ENCODE measurements at regions not wholly inside any gene's neighbourhood (a gene's known extent, or its start where the extent isn't known, plus 50 kb on each side); places are given as distances from the start of the nearest gene placed in this dataset.

- intact Hi-C loops (cut with DNase I): no loop called here
- no peak for TF ChIP-seq CTCF (IDR thresholded peaks at IDR 0.05)
- DNase-seq (no peak), FAIRE-seq (no peak), ATAC-seq (no peak)
- 75 to 88% methylated on average over 5 of the region's 5 CpGs for WGBS, 2 donors
- H3K4me1 ChIP-seq: no peaks in the 10 kb centered on the region
- no peaks in the 10 kb centered on the region for H3K27me3 ChIP-seq
- no peak overlapping the region for H3K4me3 ChIP-seq
- H3K27ac ChIP-seq: no peak overlapping the region
- no peaks in the 10 kb centered on the region for H3K36me3 ChIP-seq
- no peaks in the 10 kb centered on the region for H3K9me3 ChIP-seq
These were observed 121.7 kb upstream of the CPSF6 start for GRCh38 chr12:69117566-69118266.

GRCh38 chr12:69118516-69118915 is 120.9 kb upstream of the CPSF6 start:
- no peak for TF ChIP-seq CTCF (IDR thresholded peaks at IDR 0.05)
- no peak for DNase-seq
- FAIRE-seq: no peak
- H3K4me3 ChIP-seq: no peak overlapping the region
- ATAC-seq: no peak
- intact Hi-C loops (cut with DNase I): no loop called here
- WGBS, 2 donors: 64 to 79% methylated on average over 2 of the region's 2 CpGs
- H3K36me3 ChIP-seq: no peaks in the 10 kb centered on the region
- H3K27me3 ChIP-seq: no peaks in the 10 kb centered on the region
- H3K9me3 ChIP-seq: no peaks in the 10 kb centered on the region
- peaks cover 0 to 4% (median 0%) of the 10 kb centered on the region in 3 donors for H3K4me1 ChIP-seq
- no peak overlapping the region for H3K27ac ChIP-seq

GRCh38 chr12:69119770-69120169 is 119.6 kb upstream of the CPSF6 start:
- WGBS, 2 donors: 81 to 93% methylated on average over 6 of the region's 6 CpGs
- intact Hi-C loops (cut with DNase I): no loop called here
- FAIRE-seq: no peak

GRCh38 chr12:69120354-69120753 is 119.0 kb upstream of the CPSF6 start:
- Histone ChIP-seq H3K27ac (no peak overlapping the region), H3K4me1 (peaks cover 0 to 11% (median 7%) of the 10 kb centered on the region in 3 donors), H3K9me3 (no peaks in the 10 kb centered on the region), H3K27me3 (no peaks in the 10 kb centered on the region), H3K4me3 (no peak overlapping the region), H3K36me3 (no peaks in the 10 kb centered on the region)
- no peak for ATAC-seq
- WGBS, 2 donors: 67 to 69% methylated on average over 5 of the region's 5 CpGs
- TF ChIP-seq CTCF (IDR thresholded peaks at IDR 0.05): no peak
- no peak for DNase-seq
- intact Hi-C loops (cut with DNase I): no loop called here
- no peak for FAIRE-seq

More at GRCh38 chr12:69119770-69120169, 119.6 kb upstream of the CPSF6 start:
- TF ChIP-seq CTCF (IDR thresholded peaks at IDR 0.05): no peak
- H3K4me1 ChIP-seq: peaks cover 0 to 8% (median 7%) of the 10 kb centered on the region in 3 donors
- no peak overlapping the region for H3K27ac ChIP-seq
- no peaks in the 10 kb centered on the region for H3K27me3 ChIP-seq
- no peaks in the 10 kb centered on the region for H3K36me3 ChIP-seq
- no peak overlapping the region for H3K4me3 ChIP-seq
- H3K9me3 ChIP-seq: no peaks in the 10 kb centered on the region
- no peak for ATAC-seq
- DNase-seq: no peak

- no peak for FAIRE-seq
- Histone ChIP-seq H3K4me3 (no peak overlapping the region), H3K9me3 (no peaks in the 10 kb centered on the region), H3K27me3 (no peaks in the 10 kb centered on the region), H3K4me1 (peaks cover 0 to 11% (median 7%) of the 10 kb centered on the region in 3 donors), H3K36me3 (no peaks in the 10 kb centered on the region), H3K27ac (peak overlapping the region in 1 of 4 donors; percentile 5)
- intact Hi-C loops (cut with DNase I): no loop called here
- ATAC-seq: peak in 3 of 4 donors; percentile 25 to 32 (median 26)
- no peak for DNase-seq
- TF ChIP-seq CTCF (IDR thresholded peaks at IDR 0.05): no peak
- 96 to 98% methylated on average over 3 of the region's 3 CpGs for WGBS, 2 donors
These were observed 116.1 kb upstream of the CPSF6 start for GRCh38 chr12:69123311-69123710.

Data from pancreas (tissue), 10 donors.